ENCODE measurements at regions not wholly inside any gene's neighbourhood (a gene's known extent, or its start where the extent isn't known, plus 50 kb on each side); places are given as distances from the start of the nearest gene placed in this dataset.

DNA sequence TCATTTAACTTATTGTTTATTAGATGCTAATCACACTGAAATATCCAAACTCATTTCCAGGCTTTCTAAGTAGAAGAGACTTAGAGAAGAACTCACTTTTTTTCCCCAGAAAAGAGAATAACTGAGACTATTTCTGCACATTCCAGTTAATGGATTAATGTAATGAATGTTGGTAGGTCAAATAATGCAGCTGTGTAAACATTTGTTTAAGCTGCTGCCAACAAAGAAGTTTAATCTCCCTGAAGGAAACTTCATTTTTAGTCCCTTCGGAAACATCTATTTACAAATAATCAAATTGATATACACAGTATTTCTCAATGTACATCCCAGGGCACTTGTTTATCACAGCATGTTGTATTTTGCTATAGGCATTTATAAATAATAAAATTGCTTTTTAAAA, 126.9 kb downstream of the KCNS3 start:
- TF ChIP-seq, protein P1, sequence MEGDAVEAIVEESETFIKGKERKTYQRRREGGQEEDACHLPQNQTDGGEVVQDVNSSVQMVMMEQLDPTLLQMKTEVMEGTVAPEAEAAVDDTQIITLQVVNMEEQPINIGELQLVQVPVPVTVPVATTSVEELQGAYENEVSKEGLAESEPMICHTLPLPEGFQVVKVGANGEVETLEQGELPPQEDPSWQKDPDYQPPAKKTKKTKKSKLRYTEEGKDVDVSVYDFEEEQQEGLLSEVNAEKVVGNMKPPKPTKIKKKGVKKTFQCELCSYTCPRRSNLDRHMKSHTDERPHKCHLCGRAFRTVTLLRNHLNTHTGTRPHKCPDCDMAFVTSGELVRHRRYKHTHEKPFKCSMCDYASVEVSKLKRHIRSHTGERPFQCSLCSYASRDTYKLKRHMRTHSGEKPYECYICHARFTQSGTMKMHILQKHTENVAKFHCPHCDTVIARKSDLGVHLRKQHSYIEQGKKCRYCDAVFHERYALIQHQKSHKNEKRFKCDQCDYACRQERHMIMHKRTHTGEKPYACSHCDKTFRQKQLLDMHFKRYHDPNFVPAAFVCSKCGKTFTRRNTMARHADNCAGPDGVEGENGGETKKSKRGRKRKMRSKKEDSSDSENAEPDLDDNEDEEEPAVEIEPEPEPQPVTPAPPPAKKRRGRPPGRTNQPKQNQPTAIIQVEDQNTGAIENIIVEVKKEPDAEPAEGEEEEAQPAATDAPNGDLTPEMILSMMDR (IDR thresholded peaks at IDR 0.05): no peak
- no peak for TF ChIP-seq ZFX (IDR thresholded peaks at IDR 0.05; ENCODE audit: borderline replicate concordance)
